H1 (cell line): ENCODE measurements at regions not wholly inside any gene's neighbourhood (a gene's known extent, or its start where the extent isn't known, plus 50 kb on each side); places are given as distances from the start of the nearest gene placed in this dataset.

ENCODE experiments used
- CTCF ChIA-PET: fragments of 300-600 bp; sonication (Branson Sonifier 250); formaldehyde crosslinking; loops from one replicate; lab custom pipeline; 2021; ENCODE audit not compliant: partially characterized antibody; lab: Charles Lee
- POLR2A ChIA-PET: fragments of 300-600 bp; sonication (Branson Sonifier 250); formaldehyde crosslinking; loops from one replicate; lab custom pipeline; 2021; ENCODE audit warnings: inconsistent platforms; ENCODE audit not compliant: partially characterized antibody; lab: Charles Lee
- DNase-seq, 2 experiments: peaks; one replicate each; pipeline versions ENCODE4 v3.0.0 to v3.0.0-alpha.2; 2010 to 2022; ENCODE audit warnings: low spot score in 2 of 2, low read depth in 1 of 2, mixed read lengths in 1 of 2
- FAIRE-seq: peaks from 2 replicates; lab custom pipeline; 2011; peaks lifted over from hg19 to GRCh38; lab: Jason Lieb, UNC
- H2AFZ ChIP-seq: 2 replicates; pipeline ENCODE4 v1.8.1; 2012; ENCODE audit warnings: low read length, inconsistent platforms
- H2AK5ac ChIP-seq: 2 replicates; pipeline ENCODE4 v1.6.1; 2013; ENCODE audit warnings: low read depth, low read length
- H2BK120ac ChIP-seq: replicated peaks from 2 replicates; pipeline ENCODE3; 2013; ENCODE audit warnings: low read depth, low read length, inconsistent platforms
- H2BK12ac ChIP-seq: 2 replicates; pipeline ENCODE4 v1.6.1; 2013; ENCODE audit warnings: low read depth, low read length
- H2BK15ac ChIP-seq: 2 replicates; pipeline ENCODE4 v1.6.1; 2013; ENCODE audit warnings: low read length
- H2BK20ac ChIP-seq: 2 replicates; pipeline ENCODE4 v1.6.1; 2013; ENCODE audit warnings: low read length
- H2BK5ac ChIP-seq: 2 replicates; pipeline ENCODE4 v1.6.1; 2013; ENCODE audit warnings: low read depth, low read length
- H3K14ac ChIP-seq: 2 replicates; pipeline ENCODE4 v1.6.1; 2013; ENCODE audit warnings: inconsistent platforms; ENCODE audit not compliant: insufficient read length
- H3K18ac ChIP-seq: 2 replicates; pipeline ENCODE4 v1.6.1; 2013; ENCODE audit warnings: low read length; ENCODE audit errors: extremely low read depth
- H3K23ac ChIP-seq: 2 replicates; pipeline ENCODE4 v1.6.1; 2013; ENCODE audit warnings: inconsistent platforms; ENCODE audit not compliant: insufficient read length
- H3K23me2 ChIP-seq: 2 replicates; pipeline ENCODE4 v1.6.1; 2013; ENCODE audit warnings: low read depth, low read length
- H3K27ac ChIP-seq: 2 replicates; pipeline ENCODE4 v1.6.1; 2011; ENCODE audit warnings: low read depth, low read length, inconsistent platforms
- H3K27me3 ChIP-seq, 4 experiments: replicated peaks in 1 of 4; 1 replicate in 1 of 4; 2 replicates in 3 of 4; pipeline versions ENCODE4 v1.6.1 to v1.8.1; 2011 to 2013; ENCODE audit warnings: low read length in 3 of 4, mild to moderate bottlenecking in 3 of 4, inconsistent platforms in 2 of 4, mixed read lengths in 2 of 4, moderate library complexity in 1 of 4; ENCODE audit not compliant: control insufficient read depth in 3 of 4, insufficient read depth in 3 of 4; ENCODE audit errors: extremely low read depth in 1 of 4
- H3K36me3 ChIP-seq, 4 experiments: 2 replicates each; pipeline versions ENCODE4 v1.6.1 to v1.8.1; 2011 to 2013; ENCODE audit warnings: mild to moderate bottlenecking in 4 of 4, low read length in 3 of 4, moderate library complexity in 2 of 4, control low read depth in 1 of 4, inconsistent platforms in 1 of 4; ENCODE audit not compliant: insufficient read depth in 4 of 4, control insufficient read depth in 2 of 4
- H3K4ac ChIP-seq: replicated peaks from 2 replicates; pipeline ENCODE3; 2013; ENCODE audit warnings: low read length, low read depth, mixed read lengths, inconsistent platforms; ENCODE audit not compliant: insufficient read length
- H3K4me1 ChIP-seq, 4 experiments: replicated peaks in 1 of 4; 1 replicate in 1 of 4; 2 replicates in 3 of 4; pipeline versions ENCODE4 v1.6.1 to v1.8.1; 2011 to 2013; ENCODE audit warnings: low read length in 3 of 4, inconsistent platforms in 2 of 4, mixed read lengths in 1 of 4; ENCODE audit not compliant: insufficient read depth in 4 of 4, control insufficient read depth in 3 of 4
- H3K4me2 ChIP-seq, 2 experiments: 2 replicates each; pipeline versions ENCODE4 v1.6.1 to v1.8.1; 2011 to 2013; ENCODE audit warnings: low read depth in 2 of 2, low read length in 2 of 2, control low read depth in 1 of 2, inconsistent platforms in 1 of 2, mild to moderate bottlenecking in 1 of 2; ENCODE audit not compliant: insufficient read depth in 1 of 2
- H3K4me3 ChIP-seq, 4 experiments: fragments of 200-600, 300-600 bp in 1 of 4; sonication (generic), shearing (Covaris generic), sonication (Bioruptor Twin) in 1 of 4; 2 replicates each; pipeline versions ENCODE4 v1.5.1 to v1.8.1; 2011 to 2016; ENCODE audit warnings: low read length in 4 of 4, low read depth in 3 of 4, control low read depth in 2 of 4, inconsistent platforms in 2 of 4, mild to moderate bottlenecking in 2 of 4, mixed read lengths in 1 of 4, moderate library complexity in 1 of 4; ENCODE audit not compliant: insufficient read depth in 2 of 4; ENCODE audit errors: extremely low read depth in 1 of 4
- H3K56ac ChIP-seq: replicated peaks from 2 replicates; pipeline ENCODE3; 2013; ENCODE audit warnings: low read depth, mild to moderate bottlenecking, mixed read lengths, low read length, inconsistent platforms; ENCODE audit not compliant: insufficient read length
- H3K79me1 ChIP-seq: 2 replicates; pipeline ENCODE4 v1.6.1; 2013; ENCODE audit warnings: low read depth, low read length, control low read depth
- H3K79me2 ChIP-seq, 2 experiments: 2 replicates each; pipeline versions ENCODE4 v1.6.1 to v1.8.1; 2012 to 2013; ENCODE audit warnings: low read length in 2 of 2, mild to moderate bottlenecking in 2 of 2, inconsistent platforms in 1 of 2; ENCODE audit not compliant: insufficient read depth in 2 of 2, control insufficient read depth in 1 of 2
- H3K9ac ChIP-seq, 4 experiments: replicated peaks in 1 of 4; 1 replicate in 1 of 4; 2 replicates in 3 of 4; pipeline versions ENCODE4 v1.6.1 to v1.8.1; 2011 to 2013; ENCODE audit warnings: low read depth in 3 of 4, low read length in 3 of 4, control low read depth in 2 of 4, mild to moderate bottlenecking in 2 of 4, moderate library complexity in 2 of 4, inconsistent platforms in 1 of 4; ENCODE audit errors: extremely low read depth in 1 of 4
- H3K9me3 ChIP-seq, 2 experiments: 2 replicates each; pipeline versions ENCODE4 v1.6.1 to v1.8.1; 2012 to 2013; ENCODE audit warnings: mild to moderate bottlenecking in 2 of 2, moderate library complexity in 2 of 2, control low read depth in 1 of 2, inconsistent platforms in 1 of 2, low read depth in 1 of 2, low read length in 1 of 2, mixed read lengths in 1 of 2; ENCODE audit not compliant: insufficient read depth in 2 of 2
- H4K20me1 ChIP-seq, 2 experiments: replicated peaks in 1 of 2; 2 replicates each; pipeline versions ENCODE3 to v1.8.1; 2011 to 2013; ENCODE audit warnings: inconsistent platforms in 2 of 2, low read length in 2 of 2, mild to moderate bottlenecking in 1 of 2; ENCODE audit not compliant: insufficient read depth in 2 of 2, control insufficient read depth in 1 of 2
- H4K5ac ChIP-seq: 2 replicates; pipeline ENCODE4 v1.6.1; 2013; ENCODE audit warnings: low read length, low read depth, mixed read lengths, inconsistent platforms; ENCODE audit not compliant: insufficient read length
- H4K8ac ChIP-seq: 2 replicates; pipeline ENCODE4 v1.8.0; 2013; ENCODE audit warnings: mild to moderate bottlenecking, moderate library complexity, low read length, inconsistent platforms; ENCODE audit not compliant: insufficient read depth; ENCODE audit errors: extremely low read depth
- H4K91ac ChIP-seq: replicated peaks from 2 replicates; pipeline ENCODE3; 2013; ENCODE audit warnings: low read length, mixed read lengths, inconsistent platforms; ENCODE audit not compliant: insufficient read length
- CREB1 ChIP-seq: IDR thresholded peaks from 2 replicates; pipeline ENCODE4 v1.6.1; 2012; ENCODE audit warnings: inconsistent platforms
- SIN3A ChIP-seq, 2 experiments: IDR thresholded peaks in 1 of 2; conservative IDR thresholded peaks in 1 of 2; 2 replicates each; pipeline ENCODE4 v1.6.1; 2011 to 2012; ENCODE audit warnings: low read length in 2 of 2, improper control_type of control experiment in 1 of 2, low read depth in 1 of 2, mild to moderate bottlenecking in 1 of 2
- USF2 ChIP-seq: IDR thresholded peaks from 2 replicates; pipeline ENCODE4 v1.6.1; 2011; ENCODE audit warnings: low read length, improper control_type of control experiment
- WGBS, 2 experiments: shearing (Covaris generic) in 1 of 2; methylation state at CpG; one replicate each; pipeline versions ENCODE4 v1.1.6 to v1.1.7; 2013 to 2015; ENCODE audit warnings: low lambda C conversion rate in 2 of 2, mixed read lengths in 2 of 2, inconsistent platforms in 1 of 2, low coverage in 1 of 2, missing lambda C conversion rate in 1 of 2; ENCODE audit not compliant: insufficient replicate concordance in 2 of 2, insufficient coverage in 1 of 2, insufficient read length in 1 of 2; ENCODE audit errors: extremely low coverage in 1 of 2, missing lambda C conversion rate in 1 of 2; 5-methylcytosine and 5-hydroxymethylcytosine counted together

- POLR2A ChIA-PET: no interaction called here
- Histone ChIP-seq H4K91ac (no peak overlapping the region), H2BK12ac (no peak overlapping the region), H3K79me1 (no peaks in the 10 kb centered on the region), H3K4ac (no peak overlapping the region), H3K4me3 (no peak overlapping the region), H2BK5ac (no peak overlapping the region), H2BK15ac (no peak overlapping the region), H3K4me2 (no peak overlapping the region), H4K5ac (no peak overlapping the region), H3K4me1 (peaks cover 0 to 4% (median 1%) of the 10 kb centered on the region in 4 experiments; a peak in 3 of 7 replicates), H2BK20ac (no peak overlapping the region), H3K23ac (no peak overlapping the region), H3K9me3 (peaks cover 0 to 2% of the 10 kb centered on the region in 2 experiments; a peak in 2 of 4 replicates), H4K8ac (no peak overlapping the region), H2AK5ac (no peak overlapping the region), H3K79me2 (no peaks in the 10 kb centered on the region), H3K14ac (no peak overlapping the region), H3K18ac (no peak overlapping the region), H3K9ac (no peak overlapping the region), H3K23me2 (no peaks in the 10 kb centered on the region), H3K27me3 (no peaks in the 10 kb centered on the region), H2AFZ (no peak overlapping the region), H2BK120ac (no peak overlapping the region), H3K27ac (no peak overlapping the region), H3K36me3 (peaks cover 0 to 2% (median 0%) of the 10 kb centered on the region in 4 experiments; a peak in 2 of 8 replicates), H4K20me1 (no peaks in the 10 kb centered on the region), H3K56ac (no peak overlapping the region)
- TF ChIP-seq SIN3A (conservative IDR thresholded peaks at IDR 0.05 in 1 of 2, IDR thresholded peaks at IDR 0.05 in 1 of 2; ENCODE audit: low read depth in 1 of 2, low read length in 2 of 2) (no peak), USF2 (no peak), CREB1 (no peak)
- 68% methylated on average over 2 of the region's 2 CpGs; no CpG with 5 or more reads in 1 of the 2 experiments for WGBS, 2 experiments
- DNase-seq: no peak
- CTCF ChIA-PET: no interaction called here
- FAIRE-seq: no peak
Measured at GRCh38 chr13:61898207-61898606, 482.6 kb upstream of the PCDH20 start.
